ENCODE measurements at regions not wholly inside any gene's neighbourhood (a gene's known extent, or its start where the extent isn't known, plus 50 kb on each side); places are given as distances from the start of the nearest gene placed in this dataset.

DNA sequence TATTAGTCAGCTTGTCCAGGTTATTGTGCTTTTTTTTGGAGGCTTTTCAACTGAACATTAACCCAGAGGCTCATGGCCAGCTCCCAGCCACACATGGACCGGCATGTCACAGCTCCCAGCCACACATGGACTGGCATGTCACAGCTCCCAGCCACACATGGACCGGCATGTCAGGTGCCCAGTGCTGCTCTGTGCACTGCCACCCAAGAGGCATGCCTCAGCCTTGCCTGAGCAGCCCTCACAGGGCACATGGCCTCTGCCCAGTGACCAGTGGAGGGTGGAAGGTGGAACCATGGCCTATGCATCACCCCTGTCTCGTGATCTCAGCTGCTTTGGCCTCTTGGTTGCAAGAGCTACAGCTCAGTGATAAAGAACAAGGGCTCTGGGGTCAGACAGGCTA lies 119.8 kb downstream of the OAT start:
- dilution Hi-C loops (cut with HindIII; ENCODE audit: low sequenced_read_pairs, unreplicated experiment) (no loop called here), in situ Hi-C loops (cut with MboI; ENCODE audit: low sequenced_read_pairs) (no loop called here)
- WGBS, 2 experiments (ENCODE audit: extremely low coverage in 2 of 2, insufficient read length in 1 of 2), result 30% methylated on average over 2 of the region's 3 CpGs; no CpG with 5 or more reads in 1 of the 2 experiments

More for the DNA sequence above, 119.8 kb downstream of the OAT start:
- no peak for TF ChIP-seq CEBPB (IDR thresholded peaks at IDR 0.05; ENCODE audit: low read depth, low read length)
- TF ChIP-seq, protein P1, sequence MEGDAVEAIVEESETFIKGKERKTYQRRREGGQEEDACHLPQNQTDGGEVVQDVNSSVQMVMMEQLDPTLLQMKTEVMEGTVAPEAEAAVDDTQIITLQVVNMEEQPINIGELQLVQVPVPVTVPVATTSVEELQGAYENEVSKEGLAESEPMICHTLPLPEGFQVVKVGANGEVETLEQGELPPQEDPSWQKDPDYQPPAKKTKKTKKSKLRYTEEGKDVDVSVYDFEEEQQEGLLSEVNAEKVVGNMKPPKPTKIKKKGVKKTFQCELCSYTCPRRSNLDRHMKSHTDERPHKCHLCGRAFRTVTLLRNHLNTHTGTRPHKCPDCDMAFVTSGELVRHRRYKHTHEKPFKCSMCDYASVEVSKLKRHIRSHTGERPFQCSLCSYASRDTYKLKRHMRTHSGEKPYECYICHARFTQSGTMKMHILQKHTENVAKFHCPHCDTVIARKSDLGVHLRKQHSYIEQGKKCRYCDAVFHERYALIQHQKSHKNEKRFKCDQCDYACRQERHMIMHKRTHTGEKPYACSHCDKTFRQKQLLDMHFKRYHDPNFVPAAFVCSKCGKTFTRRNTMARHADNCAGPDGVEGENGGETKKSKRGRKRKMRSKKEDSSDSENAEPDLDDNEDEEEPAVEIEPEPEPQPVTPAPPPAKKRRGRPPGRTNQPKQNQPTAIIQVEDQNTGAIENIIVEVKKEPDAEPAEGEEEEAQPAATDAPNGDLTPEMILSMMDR (conservative IDR thresholded peaks at IDR 0.05; ENCODE audit: low read depth, low read length), result no peak
- TF ChIP-seq MAFK (IDR thresholded peaks at IDR 0.05; ENCODE audit: low read depth, low read length), result no peak
- TF ChIP-seq MAZ (IDR thresholded peaks at IDR 0.05; ENCODE audit: borderline replicate concordance, low read depth, low read length), result no peak
- TF ChIP-seq FOS (IDR thresholded peaks at IDR 0.05; ENCODE audit: low read depth, low read length), result no peak
- no peak for TF ChIP-seq NFE2L2 (IDR thresholded peaks at IDR 0.05; ENCODE audit: low read depth, low read length)
- TF ChIP-seq SMC3 (IDR thresholded peaks at IDR 0.05; ENCODE audit: low read depth, low read length), result no peak
- TF ChIP-seq BHLHE40 (IDR thresholded peaks at IDR 0.05; ENCODE audit: low read depth, low read length), result no peak
- TF ChIP-seq, protein P2, sequence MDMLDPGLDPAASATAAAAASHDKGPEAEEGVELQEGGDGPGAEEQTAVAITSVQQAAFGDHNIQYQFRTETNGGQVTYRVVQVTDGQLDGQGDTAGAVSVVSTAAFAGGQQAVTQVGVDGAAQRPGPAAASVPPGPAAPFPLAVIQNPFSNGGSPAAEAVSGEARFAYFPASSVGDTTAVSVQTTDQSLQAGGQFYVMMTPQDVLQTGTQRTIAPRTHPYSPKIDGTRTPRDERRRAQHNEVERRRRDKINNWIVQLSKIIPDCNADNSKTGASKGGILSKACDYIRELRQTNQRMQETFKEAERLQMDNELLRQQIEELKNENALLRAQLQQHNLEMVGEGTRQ (IDR thresholded peaks at IDR 0.05; ENCODE audit: low read depth, low read length), result no peak
- TF ChIP-seq MXI1 (IDR thresholded peaks at IDR 0.05; ENCODE audit: borderline replicate concordance, low read depth, low read length), result no peak
- TF ChIP-seq CHD1 (IDR thresholded peaks at IDR 0.05; ENCODE audit: low read depth, low read length), result no peak
- TF ChIP-seq POLR2A (IDR thresholded peaks at IDR 0.05; ENCODE audit: low read depth, low read length), result no peak
- TF ChIP-seq RFX5 (IDR thresholded peaks at IDR 0.05; ENCODE audit: low read depth, low read length), result no peak
- TF ChIP-seq RAD21 (IDR thresholded peaks at IDR 0.05; ENCODE audit: low read length), result no peak
- no peak for TF ChIP-seq RCOR1 (IDR thresholded peaks at IDR 0.05; ENCODE audit: insufficient replicate concordance, low read length)
- Histone ChIP-seq H2AFZ (replicated peaks; ENCODE audit: low read length, poor library complexity) (no peak overlapping the region), H2BK120ac (ENCODE audit: low read depth, low read length) (no peak overlapping the region), H4K8ac (ENCODE audit: low read depth in 2 of 2, low read length in 2 of 2) (no peak overlapping the region), H4K91ac (ENCODE audit: insufficient read depth, low read depth, low read length) (no peak overlapping the region), H2BK5ac (ENCODE audit: low read depth, low read length, poor library complexity, severe bottlenecking) (no peak overlapping the region), H3K14ac (replicated peaks; ENCODE audit: low read depth, low read length) (no peak overlapping the region), H3K27me3 (ENCODE audit: control insufficient read depth, insufficient read depth, low read length) (no peaks in the 10 kb centered on the region), H3K36me3 (ENCODE audit: control insufficient read depth, insufficient read depth, low read length) (no peaks in the 10 kb centered on the region), H3K4me2 (ENCODE audit: low read depth, low read length) (no peak overlapping the region), H2BK20ac (ENCODE audit: low read depth, low read length) (no peak overlapping the region), H4K20me1 (ENCODE audit: insufficient read depth, low read length) (no peaks in the 10 kb centered on the region), H3K4me3 (ENCODE audit: insufficient read depth, low read depth, low read length) (no peak overlapping the region), H2AK5ac (ENCODE audit: low read depth, low read length) (no peak overlapping the region), H3K4ac (ENCODE audit: low read depth, low read length) (no peak overlapping the region), H3K79me1 (ENCODE audit: low read depth in 1 of 2, low read length in 2 of 2) (no peaks in the 10 kb centered on the region), H3K9me1 (ENCODE audit: insufficient read depth, low read length) (no peaks in the 10 kb centered on the region), H3K4me1 (ENCODE audit: control insufficient read depth, insufficient read depth, low read length) (no peaks in the 10 kb centered on the region), H3K9me3 (ENCODE audit: control insufficient read depth, insufficient read depth, low read length) (peaks cover 27% of the 10 kb centered on the region), H3K23ac (ENCODE audit: low read depth, low read length) (no peak overlapping the region), H3K18ac (ENCODE audit: low read depth, low read length) (no peak overlapping the region), H3K9ac (ENCODE audit: low read depth, low read length) (no peak overlapping the region), H3K56ac (ENCODE audit: extremely low read depth, insufficient read depth, low read length) (no peak overlapping the region), H2BK15ac (ENCODE audit: low read depth, low read length) (no peak overlapping the region), H3K27ac (ENCODE audit: insufficient read depth, low read length) (no peak overlapping the region), H2AK9ac (replicated peaks; ENCODE audit: low read depth, low read length, poor library complexity) (no peak overlapping the region), H4K5ac (ENCODE audit: low read depth, low read length) (no peak overlapping the region)
- POLR2A ChIA-PET (ENCODE audit: unreplicated experiment), result no interaction called here
- ATAC-seq (ENCODE audit: low read depth), result no peak
- CTCF ChIA-PET, result no interaction called here
- intact Hi-C loops (cut with micrococcal nuclease), result no loop called here
- DNase-seq, result no peak
- BruUV-seq (replicated peaks), result no TSS peak
